ENCODE measurements at regions not wholly inside any gene's neighbourhood (a gene's known extent, or its start where the extent isn't known, plus 50 kb on each side); places are given as distances from the start of the nearest gene placed in this dataset.
"Not testable (repeated sequence)": the region's sequence is repeated elsewhere in the genome, so short reads cannot be mapped to it uniquely, and the experiment has no call there.

GRCh38 chr10:42269788-42270187, 368.6 kb downstream of the ZNF33B start:
- TF ChIP-seq CTCF, EP300, POLR2A, POLR2AphosphoS5 (IDR thresholded peaks at IDR 0.05): not testable (repeated sequence)
